ENCODE measurements at regions not wholly inside any gene's neighbourhood (a gene's known extent, or its start where the extent isn't known, plus 50 kb on each side); places are given as distances from the start of the nearest gene placed in this dataset.
"Not testable (repeated sequence)": the region's sequence is repeated elsewhere in the genome, so short reads cannot be mapped to it uniquely, and the experiment has no call there.

DNA sequence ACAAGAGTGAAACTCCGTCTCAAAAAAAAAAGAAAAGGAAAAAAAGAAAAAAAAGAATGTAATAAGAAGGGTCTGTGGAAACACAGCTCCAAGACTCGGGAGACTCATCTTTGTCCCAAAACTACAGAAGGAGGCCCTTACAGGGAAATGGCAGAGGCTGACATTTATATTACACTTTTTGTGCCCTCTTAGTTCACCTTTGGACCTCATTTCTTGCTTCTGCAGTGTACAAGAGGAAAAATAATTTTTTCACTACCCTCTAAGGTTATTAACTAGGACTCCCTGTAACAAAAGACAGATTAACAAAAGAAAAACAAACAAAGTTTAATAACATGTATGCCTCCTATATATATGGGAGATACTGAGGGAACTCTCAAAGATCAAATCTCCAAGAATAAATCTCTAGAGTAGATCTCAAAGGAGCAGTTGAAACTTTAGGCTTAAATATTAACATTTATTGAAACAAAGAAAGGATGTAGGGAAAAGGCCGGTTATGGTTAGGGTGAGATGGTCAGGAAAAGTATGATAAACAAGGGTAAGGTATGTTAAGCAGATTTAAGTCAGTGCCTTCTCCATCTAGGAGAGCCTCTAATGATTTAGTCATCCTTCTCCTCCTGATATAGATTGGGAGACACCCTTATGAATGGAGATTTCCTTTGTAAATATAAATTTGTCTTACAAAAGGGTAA, 121.3 kb upstream of the JADE1 start:
- no peak for DNase-seq

DNA sequence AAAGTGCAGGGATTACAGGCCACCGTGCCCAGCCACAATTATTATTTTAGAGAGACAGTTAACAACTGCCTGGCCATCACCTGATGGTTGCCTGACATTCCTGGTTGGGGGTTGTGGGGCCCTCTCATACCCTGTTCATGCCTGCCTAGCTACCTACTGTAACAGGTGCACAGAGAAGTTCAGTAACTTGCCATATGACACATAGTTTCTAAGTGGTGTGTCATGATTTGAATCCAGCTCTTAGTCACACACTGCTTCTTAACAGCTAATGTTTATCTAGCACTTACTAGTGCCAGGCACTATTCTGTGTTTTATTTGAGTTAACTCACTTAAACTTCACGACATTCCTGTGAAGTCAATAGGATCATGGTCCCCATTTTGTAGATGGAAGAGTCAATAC, 122.7 kb upstream of the JADE1 start:
- no peak for DNase-seq

DNA sequence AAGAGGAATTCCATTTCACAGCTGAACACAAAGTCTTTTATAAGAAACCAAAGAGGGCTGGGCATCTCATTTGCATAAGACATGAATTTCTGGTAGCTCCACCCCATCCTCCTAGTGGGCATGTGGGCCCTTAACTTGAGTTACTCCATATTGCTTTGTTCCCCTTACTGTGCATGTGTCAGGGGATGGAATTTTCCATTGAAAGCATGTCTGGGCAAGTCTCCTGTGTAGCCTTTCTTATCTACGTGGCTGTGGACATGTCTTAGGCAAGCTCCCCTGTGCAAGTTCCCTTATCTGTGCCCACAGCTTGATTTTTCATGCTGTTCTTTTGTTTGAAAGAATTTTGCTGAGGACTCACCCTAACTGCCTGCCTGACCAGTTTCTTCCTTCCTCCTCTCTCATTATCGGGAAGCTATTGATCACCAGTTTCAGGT, 123.5 kb upstream of the JADE1 start:
- DNase-seq: no peak

DNA sequence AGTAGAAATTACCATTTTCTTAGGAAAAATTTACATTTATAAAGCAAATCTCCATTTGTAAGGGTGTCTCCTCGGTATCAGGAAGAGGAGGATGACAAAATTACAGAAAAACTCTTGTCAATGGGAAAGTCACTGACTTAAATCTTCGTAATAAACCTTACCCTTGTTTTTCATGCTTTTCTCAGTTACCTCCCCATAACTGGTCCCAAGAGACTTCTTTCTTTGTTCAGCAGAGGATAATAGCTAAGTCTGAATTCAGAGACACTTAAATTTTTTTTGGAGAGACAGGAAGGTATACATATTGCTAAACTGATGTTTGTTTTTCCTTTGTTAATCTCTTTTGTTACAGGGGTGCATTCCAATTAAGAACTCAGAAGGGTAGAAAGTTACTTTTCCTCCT, 125.5 kb upstream of the JADE1 start:
- DNase-seq: no peak

DNA sequence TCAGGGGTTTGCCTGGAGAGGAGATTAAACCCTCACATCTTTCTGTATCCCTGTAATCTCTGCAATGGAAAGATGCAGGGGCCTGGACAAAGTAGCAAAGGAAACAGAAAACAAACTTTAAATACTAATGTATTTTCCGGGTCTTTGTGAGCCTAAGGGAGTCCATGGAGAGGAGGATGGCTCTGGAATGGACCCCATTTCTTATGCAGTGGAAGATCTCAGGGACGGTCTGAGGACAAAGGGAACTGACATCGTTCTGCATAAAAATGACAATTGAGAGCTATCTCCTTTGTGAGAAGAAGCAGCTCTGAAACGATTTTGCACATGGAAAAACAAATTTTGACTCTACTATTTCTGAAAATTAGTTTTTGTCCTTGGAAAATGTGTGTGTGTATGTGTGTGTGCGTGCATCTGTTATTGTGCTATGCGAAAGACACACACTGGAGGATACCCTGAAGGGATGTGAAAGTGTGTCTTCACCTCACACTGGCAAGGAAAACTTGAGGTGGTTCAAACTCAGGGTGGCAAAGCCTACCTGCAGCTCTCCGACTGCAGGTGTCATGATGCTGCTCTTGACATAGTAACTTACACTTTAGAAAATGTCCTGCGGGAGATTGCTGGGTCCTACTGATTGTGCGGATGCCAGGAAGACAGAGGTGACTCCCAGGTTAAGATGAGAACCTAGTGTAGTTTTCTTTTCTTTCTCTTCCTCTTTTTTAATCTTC, 126.4 kb upstream of the JADE1 start:
- DNase-seq: no peak

DNA sequence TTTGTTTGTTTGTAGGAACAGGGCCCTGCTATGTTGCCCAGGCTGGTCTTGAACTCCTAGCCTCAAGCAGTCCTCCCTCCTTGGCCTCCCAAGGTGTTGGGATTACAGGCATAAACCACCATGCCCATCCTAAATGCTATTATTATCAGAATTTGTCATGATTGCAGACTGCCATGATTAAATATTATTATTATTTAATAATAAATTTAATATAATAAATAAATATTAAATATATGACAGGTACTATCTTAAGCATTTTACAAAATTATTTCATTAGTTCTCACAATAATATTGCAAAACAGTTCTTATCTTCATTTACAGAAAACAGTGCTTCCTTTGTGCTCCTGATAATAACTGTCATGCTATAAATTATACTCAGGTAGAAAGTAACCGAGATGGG, 133.4 kb upstream of the JADE1 start:
- DNase-seq: no peak

DNA sequence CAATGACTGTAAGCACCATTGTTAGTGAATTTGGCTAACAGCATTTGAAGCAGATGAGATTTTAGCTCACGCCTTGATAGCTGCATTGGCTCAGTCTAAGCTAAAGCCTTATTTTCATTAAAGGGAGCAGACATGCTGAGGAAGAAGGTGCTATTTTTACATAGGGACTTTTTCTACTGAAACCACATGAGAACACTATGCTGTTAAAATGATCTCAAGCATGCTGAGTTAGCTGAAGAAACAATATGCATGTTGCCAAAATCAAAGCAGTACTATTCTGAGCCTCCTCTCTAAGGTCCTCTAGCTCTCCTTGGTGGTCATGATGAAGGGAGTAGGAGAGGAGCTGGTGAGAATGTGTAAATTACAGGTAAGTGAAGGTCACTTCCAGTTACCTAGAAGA, 134.4 kb upstream of the JADE1 start:
- no peak for DNase-seq

DNA sequence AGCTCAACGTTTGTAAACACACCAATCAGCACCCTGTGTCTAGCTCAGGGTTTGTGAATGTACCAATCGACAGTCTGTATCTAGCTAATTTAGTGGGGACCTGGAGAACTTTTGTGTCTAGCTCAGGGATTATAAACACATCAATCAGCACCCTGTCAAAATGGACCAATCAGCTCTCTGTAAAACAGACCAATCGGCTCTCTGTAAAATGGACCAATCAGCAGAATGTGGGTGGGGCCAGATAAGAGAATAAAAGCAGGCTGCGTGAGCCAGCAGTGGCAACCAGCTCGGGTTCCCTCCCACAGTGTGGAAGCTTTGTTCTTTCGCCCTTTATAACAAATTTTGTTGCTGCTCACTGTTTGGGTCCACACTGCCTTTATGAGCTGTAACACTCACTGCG, 136.3 kb upstream of the JADE1 start:
- not testable (repeated sequence) for DNase-seq

DNA sequence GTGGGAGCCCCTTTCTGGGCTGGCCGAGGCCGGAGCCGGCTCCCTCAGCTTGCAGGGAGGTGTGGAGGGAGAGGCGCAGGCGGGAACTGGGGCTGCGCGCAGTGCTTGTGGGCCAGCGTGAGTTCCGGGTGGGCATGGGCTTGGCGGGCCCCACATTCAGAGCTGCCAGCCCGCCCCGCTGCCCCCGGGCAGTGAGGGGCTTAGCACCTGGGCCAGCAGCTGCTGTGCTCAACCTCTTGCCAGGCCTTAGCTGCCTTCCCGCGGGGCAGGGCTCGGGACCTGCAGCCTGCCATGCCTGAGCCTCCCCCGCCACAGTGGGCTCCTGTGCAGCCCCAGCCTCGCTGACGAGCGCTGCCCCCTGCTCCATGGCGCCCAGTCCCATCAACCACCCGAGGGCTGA, 136.9 kb upstream of the JADE1 start:
- not testable (repeated sequence) for DNase-seq

DNA sequence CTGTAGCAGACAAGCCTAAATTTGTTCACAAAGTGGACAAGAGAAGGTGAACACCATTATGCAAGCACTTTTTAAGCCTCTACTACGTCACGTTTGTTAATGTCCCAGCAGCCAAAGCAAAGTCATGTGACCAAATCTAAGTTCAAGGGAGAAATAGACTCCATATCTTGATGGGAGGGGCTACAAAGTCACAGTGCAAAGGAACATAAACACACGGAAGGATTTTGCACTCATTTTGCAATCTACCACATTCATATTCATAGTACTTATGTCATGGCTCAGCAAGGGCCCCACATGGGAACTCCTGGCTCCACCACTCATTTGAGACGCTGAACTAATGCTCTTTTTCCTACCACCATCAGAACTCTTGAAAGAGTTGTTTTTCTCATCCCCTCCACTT, 139.0 kb upstream of the JADE1 start:
- no peak for DNase-seq

DNA sequence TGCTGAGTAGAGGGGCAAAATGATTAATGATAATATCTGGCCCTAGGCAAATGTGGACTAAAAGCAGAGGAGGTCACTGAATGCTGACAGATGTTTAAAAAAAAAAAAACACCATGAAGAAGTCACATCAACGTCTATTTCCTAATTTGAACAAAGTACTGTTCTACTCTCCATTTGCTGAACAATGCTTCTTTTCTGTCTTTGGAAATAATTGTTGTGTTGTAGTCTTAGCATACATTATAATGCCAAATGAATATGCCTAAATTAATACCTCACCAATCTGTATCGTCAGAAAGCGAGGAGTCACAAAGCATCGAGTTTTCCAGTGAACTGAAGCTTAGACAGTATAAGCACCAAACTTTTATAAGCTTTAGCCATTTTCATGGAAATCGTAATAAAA, 140.9 kb upstream of the JADE1 start:
- no peak for DNase-seq

DNA sequence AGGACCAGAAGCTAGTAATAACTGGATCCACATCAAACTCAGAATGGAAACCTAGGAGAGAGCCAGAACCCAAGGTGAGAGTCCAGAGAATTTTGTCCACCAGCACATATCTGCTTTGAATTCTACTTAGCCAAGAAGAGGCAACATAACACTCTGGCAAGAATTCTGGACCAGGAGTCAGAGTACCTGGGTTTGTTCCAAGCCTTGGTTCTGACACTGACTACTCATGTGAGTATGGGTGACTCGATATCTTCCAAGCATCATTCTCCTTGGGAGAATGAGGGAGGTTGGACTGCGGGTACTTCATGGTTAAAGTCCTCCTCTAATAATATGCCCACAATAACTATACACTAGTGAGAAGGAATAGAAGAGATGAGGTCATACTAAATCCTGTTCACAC, 144.0 kb upstream of the JADE1 start:
- no peak for DNase-seq

DNA sequence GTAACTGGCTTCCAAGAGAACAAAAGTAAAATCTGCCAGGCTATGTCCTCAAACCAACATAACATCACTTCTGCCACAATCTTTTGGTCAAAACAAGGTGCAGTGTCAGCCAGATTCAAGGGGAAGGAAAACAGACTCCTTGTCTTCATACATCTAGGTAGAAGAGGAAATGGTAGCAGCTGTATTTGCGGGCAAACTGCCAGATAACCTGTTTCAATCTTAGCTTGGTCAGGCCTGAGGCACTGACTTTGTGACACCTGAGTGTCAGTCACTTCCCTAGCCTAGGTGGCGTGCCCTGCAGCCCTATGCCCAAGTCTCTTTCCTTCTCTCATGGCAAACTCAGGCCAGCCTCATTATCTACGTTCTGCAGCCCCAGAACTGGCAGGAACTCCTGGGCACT, 146.2 kb upstream of the JADE1 start:
- DNase-seq: no peak

DNA sequence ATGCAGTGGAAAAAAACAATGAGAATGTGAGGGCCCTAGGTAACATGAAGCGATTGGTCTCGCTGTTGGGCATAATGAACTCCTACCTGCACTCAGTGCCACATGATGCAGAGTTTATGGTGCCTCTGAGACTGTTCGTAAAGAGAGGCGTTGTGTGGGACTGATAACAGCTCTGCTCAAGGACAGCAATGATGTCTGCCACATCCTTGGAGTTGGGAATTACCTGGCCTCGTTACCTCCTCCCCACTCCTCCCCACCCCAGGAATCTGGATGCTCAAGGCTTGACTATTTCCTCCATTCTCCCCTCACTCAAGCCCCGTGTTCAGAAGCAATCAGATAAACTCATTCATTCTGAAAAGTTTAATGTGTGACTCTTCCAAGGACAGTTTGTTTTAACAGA, 148.0 kb upstream of the JADE1 start:
- DNase-seq: no peak

DNA sequence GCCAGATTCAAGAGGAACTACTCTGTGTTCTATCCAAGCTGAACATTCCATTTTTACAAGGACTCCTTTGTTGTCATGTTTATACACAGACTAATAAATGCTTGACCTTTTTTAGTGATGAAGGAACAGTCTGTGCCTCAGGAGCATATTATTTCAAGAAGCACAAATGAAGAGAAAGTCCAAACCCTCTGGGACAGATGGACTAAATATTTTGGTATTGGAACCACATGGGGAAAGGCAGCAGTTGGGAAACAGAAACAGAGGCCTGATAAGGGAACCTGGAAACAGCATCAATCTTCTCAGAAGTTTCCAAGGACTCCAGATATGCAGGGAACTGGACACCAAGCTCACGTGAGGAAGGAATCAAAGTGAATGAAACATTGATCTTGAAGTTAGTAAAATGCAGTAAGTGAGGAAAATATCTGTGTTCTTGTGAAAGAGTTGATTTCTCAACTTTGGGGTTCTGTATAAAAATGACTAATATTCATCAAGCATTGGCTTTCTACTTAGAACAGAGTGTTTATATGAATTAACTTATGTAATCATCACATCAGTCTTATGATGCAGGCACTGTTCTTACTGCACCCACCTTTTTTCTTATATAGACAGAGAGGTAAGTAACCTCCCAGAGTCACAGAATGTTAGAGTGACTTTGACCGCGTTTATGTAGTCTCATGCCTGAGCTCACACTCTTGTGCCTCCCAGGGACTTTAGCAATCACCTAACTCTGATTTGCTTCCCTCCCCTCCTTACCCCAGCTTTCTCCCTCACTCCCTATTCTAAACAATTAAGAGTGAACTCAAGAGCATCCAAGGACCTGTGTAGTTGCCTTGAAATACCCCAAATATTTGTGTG, 148.9 kb upstream of the JADE1 start:
- no peak for DNase-seq

DNA sequence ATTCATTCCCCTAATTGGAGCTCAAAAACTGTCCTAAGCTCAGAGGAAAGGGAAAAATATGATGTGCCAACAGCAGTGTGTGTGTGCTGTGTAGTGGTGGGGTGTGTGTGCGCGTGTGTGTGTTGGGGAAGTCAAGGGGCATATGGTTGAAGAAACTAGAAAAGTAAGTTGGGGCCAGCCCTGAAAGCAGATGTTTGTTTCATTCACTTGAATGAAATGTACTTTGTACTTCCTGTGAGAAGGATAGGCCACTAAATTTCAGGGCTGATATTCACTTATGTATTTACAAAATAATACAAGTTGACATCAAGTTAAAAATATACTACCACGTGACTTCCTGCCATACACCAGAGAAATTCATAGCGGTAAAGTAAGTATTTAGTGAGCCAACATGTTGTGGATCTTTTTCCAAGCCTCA, 151.3 kb upstream of the JADE1 start:
- DNase-seq: no peak

DNA sequence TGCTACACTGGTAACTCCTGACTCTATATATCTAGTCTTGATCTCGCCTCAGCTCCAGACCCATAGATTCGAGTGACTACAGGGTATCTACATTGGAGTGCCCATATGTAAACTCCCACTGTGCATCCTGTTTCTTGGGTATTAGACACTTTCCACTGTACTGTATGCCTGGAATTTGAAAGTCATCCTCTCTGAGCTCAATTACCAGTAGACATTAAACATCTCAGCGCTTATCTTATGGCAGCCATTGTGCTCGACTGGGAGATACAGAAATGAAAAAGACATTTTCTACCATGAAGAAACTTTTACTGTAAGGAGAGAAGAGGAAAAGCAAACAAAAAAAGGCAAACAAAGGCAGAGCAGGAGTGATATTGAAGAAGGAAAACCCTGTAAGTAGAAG, 151.9 kb upstream of the JADE1 start:
- no peak for DNase-seq

DNA sequence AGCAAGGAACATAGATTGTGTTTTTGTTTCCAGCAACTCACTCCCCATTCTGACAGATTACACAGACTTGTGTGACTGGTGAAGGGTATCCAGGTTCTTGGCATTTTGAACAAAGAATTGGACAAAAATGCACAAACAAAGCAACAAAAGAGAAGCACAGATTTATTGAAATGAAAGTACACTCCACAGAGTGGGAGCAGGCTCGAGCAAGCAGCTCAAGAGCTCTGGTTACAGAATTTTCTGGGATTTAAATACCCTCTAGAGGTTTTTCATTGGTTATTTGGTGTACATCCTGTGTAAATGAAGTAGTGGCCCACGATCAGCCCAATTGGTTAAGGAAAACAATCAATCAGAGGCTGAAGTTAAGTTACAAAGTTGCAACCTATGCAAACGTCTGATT, 155.0 kb upstream of the JADE1 start:
- DNase-seq: no peak

DNA sequence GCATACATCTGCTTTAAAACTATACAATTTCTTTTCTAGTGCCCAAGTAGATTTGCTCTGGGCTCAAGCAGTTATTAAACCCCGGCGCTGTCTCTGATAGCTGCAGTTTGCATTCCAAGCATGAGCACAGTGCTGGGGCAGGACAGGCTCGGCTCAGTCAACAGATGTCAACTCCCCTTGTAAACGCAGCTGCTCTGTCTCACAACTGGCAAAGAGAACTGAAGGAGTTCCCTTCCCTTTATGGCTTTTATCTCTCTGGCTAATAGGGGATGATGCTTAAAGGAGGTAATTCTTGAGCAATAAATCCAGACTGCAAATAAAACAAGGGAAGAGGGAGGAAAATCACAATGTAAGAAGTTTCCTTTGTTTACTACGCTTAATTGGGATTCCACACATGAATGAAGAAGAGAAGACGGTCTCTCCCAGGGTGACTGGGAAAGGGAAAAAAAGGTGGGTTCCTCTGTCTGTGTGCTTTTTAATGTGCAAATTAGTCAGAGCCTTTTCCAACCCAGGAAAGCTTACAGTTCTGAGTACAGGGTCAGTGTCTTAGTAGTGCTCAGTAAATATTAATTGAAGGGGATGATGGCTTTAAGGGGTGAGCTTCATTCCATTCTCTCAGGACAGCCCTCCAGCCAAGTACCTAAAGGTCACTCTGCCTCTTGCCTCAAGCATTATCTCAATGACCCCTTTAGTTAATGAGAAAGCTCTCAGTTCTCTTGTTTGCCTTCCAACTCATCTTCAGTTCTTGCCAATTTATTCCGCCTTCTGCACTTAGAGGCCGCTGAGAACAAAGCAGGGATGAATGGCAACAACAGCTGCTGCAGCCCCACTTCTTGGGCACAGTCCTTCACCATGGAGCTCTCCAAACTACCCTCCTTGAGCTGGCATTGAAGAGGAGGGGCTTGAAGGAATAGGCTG, 155.7 kb upstream of the JADE1 start:
- no peak for DNase-seq

DNA sequence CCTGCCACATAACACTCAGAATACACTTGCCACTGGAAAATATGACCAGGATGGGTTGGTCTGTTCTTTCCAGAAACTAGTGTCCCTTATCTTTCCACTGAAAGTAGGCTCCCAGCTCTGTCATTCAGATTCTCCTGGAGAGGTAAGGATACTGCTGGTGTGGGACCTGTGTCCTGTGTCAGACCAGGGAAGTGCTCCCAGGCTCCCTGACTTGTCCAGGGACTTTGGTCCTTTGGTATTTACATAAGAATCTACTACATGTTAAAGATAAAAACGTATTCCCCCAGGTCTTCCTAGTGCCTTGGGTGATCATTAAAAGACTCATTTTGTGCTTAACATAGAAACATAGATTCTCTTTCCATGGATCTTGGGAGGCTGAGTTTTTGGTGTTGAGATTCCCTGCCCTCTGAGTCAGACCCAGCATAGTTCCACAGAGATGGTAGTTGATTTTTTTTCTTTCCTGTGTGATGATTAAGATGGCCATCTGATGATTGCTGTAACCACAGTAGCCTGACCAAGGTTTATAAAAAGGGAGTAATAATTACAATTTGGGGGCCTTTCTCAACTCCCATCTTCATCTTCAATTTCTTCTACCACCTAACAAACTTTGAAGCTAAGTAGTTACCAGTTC, 159.8 kb upstream of the JADE1 start:
- DNase-seq: no peak

DNA sequence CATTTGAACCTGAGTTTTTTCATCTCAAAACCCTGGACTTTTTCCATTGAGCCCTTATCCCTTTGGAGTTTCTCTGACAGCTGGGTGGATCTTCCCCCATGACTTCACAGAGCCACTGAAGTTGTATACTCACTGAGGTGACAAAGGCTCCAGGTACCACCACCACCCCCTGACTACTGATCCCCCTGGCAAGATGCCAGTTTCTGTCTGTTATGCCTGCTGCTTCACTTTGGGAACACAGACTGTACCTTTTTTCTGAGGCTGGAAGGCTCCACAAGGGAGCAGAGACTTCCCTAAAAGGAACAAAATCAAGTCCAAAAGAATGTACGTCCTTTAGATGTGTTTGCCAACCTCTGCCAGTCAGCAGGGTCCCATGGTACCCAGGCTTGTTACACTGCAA, 160.3 kb upstream of the JADE1 start:
- DNase-seq: no peak

DNA sequence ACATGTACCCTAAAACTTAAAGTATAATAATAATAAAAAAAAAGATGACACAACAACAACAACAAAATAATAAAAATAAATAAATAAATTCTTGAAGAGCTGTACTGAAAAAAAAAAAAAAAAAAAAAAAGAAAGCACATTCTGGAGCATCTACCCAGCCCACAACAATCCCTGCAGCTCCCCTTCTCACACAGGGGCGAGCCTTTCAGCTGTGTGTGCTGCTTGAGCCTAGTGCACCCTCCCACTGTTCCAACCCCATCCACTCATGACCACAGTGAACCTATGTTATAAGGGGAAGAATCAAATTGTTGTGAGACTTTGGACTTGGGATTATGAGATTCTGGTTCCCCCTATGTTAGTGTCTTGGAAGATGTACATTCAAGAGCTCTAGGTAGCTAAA, 161.5 kb upstream of the JADE1 start:
- DNase-seq: no peak
